Tibial artery (tissue), 4 donors: ENCODE measurements at regions not wholly inside any gene's neighbourhood (a gene's known extent, or its start where the extent isn't known, plus 50 kb on each side); places are given as distances from the start of the nearest gene placed in this dataset.
"Not testable (repeated sequence)": the region's sequence is repeated elsewhere in the genome, so short reads cannot be mapped to it uniquely, and the experiment has no call there.

ENCODE experiments used
- DNase-seq, 2 donors: peaks; one replicate each; pipeline ENCODE4 v3.0.0-alpha.2; 2019
- H3K27ac ChIP-seq, 2 donors: fragments of 200-600 bp; sonication (generic) in 1 of 2; 1 replicate in 1 of 2; 2 replicates in 1 of 2; pipeline ENCODE4 v1.5.1; 2018 to 2019; ENCODE audit warnings: mild to moderate bottlenecking in 1 of 2
- H3K27me3 ChIP-seq, 2 donors: fragments of 200-600 bp; sonication (generic) in 1 of 2; one replicate each; pipeline versions ENCODE4 v1.5.1 to v1.6.0; 2016 to 2019
- H3K36me3 ChIP-seq, 3 donors: fragments of 200-600 bp; sonication (generic) in 2 of 3; one replicate each; pipeline ENCODE4 v1.5.1; 2016 to 2019; ENCODE audit warnings: mild to moderate bottlenecking in 2 of 3
- H3K4me1 ChIP-seq, 4 donors: fragments of 200-600 bp; sonication (generic) in 2 of 4; 1 replicate in 3 of 4; 2 replicates in 1 of 4; pipeline ENCODE4 v1.5.1; 2016 to 2019
- H3K4me3 ChIP-seq, 2 donors: fragments of 200-600 bp; sonication (generic) in 1 of 2; 1 replicate in 1 of 2; 2 replicates in 1 of 2; pipeline ENCODE4 v1.5.1; 2018 to 2019; ENCODE audit warnings: mild to moderate bottlenecking in 2 of 2
- H3K9me3 ChIP-seq, 3 donors: fragments of 200-600 bp; sonication (generic) in 1 of 3; one replicate each; pipeline ENCODE4 v1.5.1; 2016 to 2019
- intact Hi-C: fragments of 100-400 bp; cut with DNase I; formaldehyde crosslinking; loops from one replicate; pipeline ENCODE4 v1.15.0; 2023; ENCODE audit warnings: low total_unique reads
- TF ChIP-seq, protein P1 (sequence below), 2 experiments: fragments of 200-600 bp in 1 of 2; fragments of 450-650 bp in 1 of 2; IDR thresholded peaks; one replicate each; pipeline ENCODE4 v1.5.1; 2017 to 2019; ENCODE audit warnings: antibody characterized with exemption in 2 of 2, mild to moderate bottlenecking in 1 of 2, moderate library complexity in 1 of 2

DNA sequence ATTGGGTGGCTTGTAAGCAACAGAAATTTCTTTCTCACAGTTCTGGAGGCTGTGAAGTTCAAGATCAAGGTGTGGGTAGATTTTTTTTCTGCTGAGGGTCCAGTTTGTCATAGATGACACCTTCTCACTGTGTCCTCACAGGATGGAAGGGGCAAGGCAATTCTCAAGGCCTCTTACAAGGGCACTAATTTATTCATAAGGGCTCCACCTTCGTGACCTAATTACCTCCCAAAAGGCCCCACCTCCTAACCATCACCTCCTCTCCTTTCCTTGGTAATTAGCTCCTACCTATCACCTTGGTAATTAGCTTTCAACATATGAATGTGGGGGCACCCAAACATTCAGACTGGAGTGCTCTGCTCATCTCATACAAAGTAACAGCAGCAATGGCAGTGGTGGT, 92.3 kb upstream of the CD44 start:
- no peak for DNase-seq
- no peaks in the 10 kb centered on the region for H3K36me3 ChIP-seq
- H3K27ac ChIP-seq = no peak overlapping the region
- TF ChIP-seq, protein P1, sequence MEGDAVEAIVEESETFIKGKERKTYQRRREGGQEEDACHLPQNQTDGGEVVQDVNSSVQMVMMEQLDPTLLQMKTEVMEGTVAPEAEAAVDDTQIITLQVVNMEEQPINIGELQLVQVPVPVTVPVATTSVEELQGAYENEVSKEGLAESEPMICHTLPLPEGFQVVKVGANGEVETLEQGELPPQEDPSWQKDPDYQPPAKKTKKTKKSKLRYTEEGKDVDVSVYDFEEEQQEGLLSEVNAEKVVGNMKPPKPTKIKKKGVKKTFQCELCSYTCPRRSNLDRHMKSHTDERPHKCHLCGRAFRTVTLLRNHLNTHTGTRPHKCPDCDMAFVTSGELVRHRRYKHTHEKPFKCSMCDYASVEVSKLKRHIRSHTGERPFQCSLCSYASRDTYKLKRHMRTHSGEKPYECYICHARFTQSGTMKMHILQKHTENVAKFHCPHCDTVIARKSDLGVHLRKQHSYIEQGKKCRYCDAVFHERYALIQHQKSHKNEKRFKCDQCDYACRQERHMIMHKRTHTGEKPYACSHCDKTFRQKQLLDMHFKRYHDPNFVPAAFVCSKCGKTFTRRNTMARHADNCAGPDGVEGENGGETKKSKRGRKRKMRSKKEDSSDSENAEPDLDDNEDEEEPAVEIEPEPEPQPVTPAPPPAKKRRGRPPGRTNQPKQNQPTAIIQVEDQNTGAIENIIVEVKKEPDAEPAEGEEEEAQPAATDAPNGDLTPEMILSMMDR (IDR thresholded peaks at IDR 0.05) = no peak
- intact Hi-C loops = no loop called here
- no peaks in the 10 kb centered on the region for H3K27me3 ChIP-seq
- H3K4me1 ChIP-seq = peaks cover 0 to 20% (median 2%) of the 10 kb centered on the region in 4 donors
- no peak overlapping the region for H3K4me3 ChIP-seq
- no peaks in the 10 kb centered on the region for H3K9me3 ChIP-seq

DNA sequence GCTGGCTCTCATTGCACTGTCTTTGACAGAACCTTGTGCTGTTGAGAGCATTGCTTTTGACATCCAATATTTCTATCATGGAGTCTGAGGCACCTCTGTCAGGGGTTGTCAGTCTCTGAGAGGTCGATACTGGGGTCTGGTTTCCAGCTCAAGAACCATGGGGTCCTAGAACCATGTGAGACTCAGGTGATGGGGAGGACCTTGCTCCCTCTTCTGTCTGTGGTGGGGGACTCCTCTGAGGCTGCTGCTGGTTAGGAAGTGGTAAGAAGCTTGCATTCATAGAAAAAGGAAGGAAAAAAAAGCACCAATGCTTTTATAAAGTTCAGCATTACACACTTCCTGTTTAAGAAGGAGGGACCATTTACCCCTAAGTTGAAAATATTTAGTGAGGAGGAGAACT, 91.8 kb upstream of the CD44 start:
- Histone ChIP-seq H3K4me1 (peaks cover 0 to 20% (median 2%) of the 10 kb centered on the region in 4 donors), H3K27me3 (no peaks in the 10 kb centered on the region), H3K27ac (no peak overlapping the region), H3K9me3 (no peaks in the 10 kb centered on the region), H3K4me3 (no peak overlapping the region), H3K36me3 (no peaks in the 10 kb centered on the region)
- TF ChIP-seq, protein P1 (IDR thresholded peaks at IDR 0.05) = no peak
- intact Hi-C loops = no loop called here
- DNase-seq = no peak

DNA sequence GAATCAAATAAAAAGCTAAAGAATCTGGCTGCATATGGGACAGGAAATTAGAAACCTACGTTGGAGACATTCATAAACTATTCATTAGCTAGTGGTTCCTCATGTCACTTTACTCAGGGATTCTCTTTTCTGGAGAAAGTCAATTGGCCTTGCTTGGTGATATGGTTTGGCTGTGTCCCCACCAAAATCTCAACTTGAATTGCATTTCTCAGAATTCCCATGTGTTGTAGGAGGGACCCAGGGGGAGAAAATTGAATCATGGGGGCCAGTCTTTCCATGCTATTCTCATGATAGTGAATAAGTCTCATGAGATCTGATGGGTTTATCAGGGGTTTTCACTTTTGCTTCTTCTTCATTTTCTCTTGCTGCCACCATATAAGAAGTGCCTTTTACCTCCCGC, 91.2 kb upstream of the CD44 start:
- H3K36me3 ChIP-seq = no peaks in the 10 kb centered on the region
- no peak overlapping the region for H3K4me3 ChIP-seq
- intact Hi-C loops = no loop called here
- TF ChIP-seq, protein P1 (IDR thresholded peaks at IDR 0.05) = no peak
- no peak overlapping the region for H3K27ac ChIP-seq
- no peaks in the 10 kb centered on the region for H3K9me3 ChIP-seq
- no peak for DNase-seq
- H3K4me1 ChIP-seq = peaks cover 0 to 18% (median 2%) of the 10 kb centered on the region in 4 donors
- H3K27me3 ChIP-seq = no peaks in the 10 kb centered on the region

DNA sequence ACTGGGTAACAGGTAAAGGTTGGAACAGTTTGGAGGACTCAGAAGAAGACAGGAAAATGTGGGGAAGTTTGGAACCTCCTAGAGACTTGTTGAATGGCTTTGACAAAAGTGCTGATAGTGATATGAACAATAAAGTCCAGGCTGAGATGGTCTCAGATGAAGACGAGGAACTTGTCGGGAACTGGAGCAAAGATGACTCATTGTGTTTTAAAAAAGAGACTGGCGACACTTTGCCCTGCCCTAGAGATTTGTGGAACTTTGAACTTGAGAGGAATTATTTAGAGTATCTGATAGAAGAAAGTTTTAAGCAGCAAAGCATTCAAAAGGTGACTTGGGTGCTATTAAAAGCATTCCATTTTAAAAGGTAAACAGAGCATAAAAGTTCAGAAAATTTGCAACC, 90.6 kb upstream of the CD44 start:
- H3K36me3 ChIP-seq, H3K9me3 ChIP-seq, DNase-seq, H3K27me3 ChIP-seq, H3K27ac ChIP-seq, intact Hi-C loops, H3K4me3 ChIP-seq: not testable (repeated sequence)
- H3K4me1 ChIP-seq = peaks cover 0 to 12% (median 2%) of the 10 kb centered on the region in 4 donors

DNA sequence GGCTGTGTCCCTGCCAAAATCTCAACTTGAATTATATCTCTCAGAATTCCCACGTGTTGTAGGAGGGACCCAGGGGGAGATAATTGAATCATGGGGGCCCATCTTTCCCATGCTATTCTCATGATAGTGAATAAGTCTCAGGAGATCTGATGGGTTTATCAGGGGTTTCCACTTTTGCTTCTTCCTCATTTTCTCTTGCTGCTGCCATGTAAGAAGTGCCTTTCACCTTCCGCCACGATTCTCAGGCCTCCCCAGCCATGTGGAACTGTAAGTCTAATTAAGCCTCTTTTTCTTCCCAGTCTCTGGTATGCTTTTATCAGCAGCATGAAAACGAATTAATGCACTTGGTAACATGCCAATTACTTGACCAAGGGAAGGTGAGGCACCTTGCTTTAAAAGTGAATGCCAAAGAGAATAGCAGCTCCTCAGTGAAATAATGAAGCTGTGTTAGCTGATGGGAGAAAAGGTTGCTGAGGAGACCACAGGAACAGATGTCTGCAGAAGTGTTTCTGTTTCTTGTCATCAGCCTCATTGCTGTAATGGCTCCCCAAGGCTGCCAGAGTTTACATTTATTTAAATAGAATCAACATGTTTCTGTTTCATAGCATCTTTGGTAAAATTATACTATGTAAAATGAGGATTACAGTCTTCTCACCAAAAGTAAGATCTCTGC, 89.0 kb upstream of the CD44 start:
- Histone ChIP-seq H3K27ac (no peak overlapping the region), H3K9me3 (no peaks in the 10 kb centered on the region), H3K27me3 (no peaks in the 10 kb centered on the region), H3K4me3 (no peak overlapping the region), H3K4me1 (peaks cover 0 to 5% (median 2%) of the 10 kb centered on the region in 4 donors), H3K36me3 (no peaks in the 10 kb centered on the region)
- TF ChIP-seq, protein P1 (IDR thresholded peaks at IDR 0.05) = no peak
- intact Hi-C loops = no loop called here
- DNase-seq = no peak

DNA sequence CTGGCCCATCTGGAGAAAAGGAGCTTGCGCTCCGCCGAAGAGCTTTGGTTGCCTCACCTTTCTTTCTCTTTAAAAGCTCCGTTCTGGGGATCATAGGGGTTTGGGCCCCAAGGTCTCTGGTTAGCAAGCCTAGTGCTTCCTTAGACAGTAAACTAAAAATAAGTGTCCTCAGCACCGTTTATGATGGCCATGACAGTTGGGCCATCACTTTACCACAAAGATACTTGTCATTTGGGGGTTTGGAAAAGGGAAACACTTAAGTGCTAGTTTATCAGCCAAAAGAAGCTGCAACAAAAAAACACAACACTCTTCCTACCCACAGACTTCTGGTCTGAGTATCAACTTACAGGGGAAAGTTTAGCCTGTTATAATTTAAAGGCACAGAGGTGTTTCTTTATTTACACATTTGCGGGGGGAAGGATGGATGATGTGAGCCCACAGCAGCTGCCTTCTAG, 88.4 kb upstream of the CD44 start:
- TF ChIP-seq, protein P1 (IDR thresholded peaks at IDR 0.05) = no peak
- no peak for DNase-seq
- intact Hi-C loops = no loop called here
- Histone ChIP-seq H3K36me3 (no peaks in the 10 kb centered on the region), H3K4me1 (peaks cover 0 to 5% (median 2%) of the 10 kb centered on the region in 4 donors), H3K4me3 (no peak overlapping the region), H3K27ac (no peak overlapping the region), H3K9me3 (no peaks in the 10 kb centered on the region), H3K27me3 (no peaks in the 10 kb centered on the region)
